ENCODE measurements at regions not wholly inside any gene's neighbourhood (a gene's known extent, or its start where the extent isn't known, plus 50 kb on each side); places are given as distances from the start of the nearest gene placed in this dataset.

GRCh38 chr20:11035211-11035610 lies 361.4 kb upstream of the JAG1 start:
- no peak for TF ChIP-seq CTCF (IDR thresholded peaks at IDR 0.05; ENCODE audit: insufficient read depth, low read depth, low read length)
- no peak for TF ChIP-seq EZH2 (IDR thresholded peaks at IDR 0.05; ENCODE audit: insufficient read depth, low read length)
